ENCODE measurements at regions not wholly inside any gene's neighbourhood (a gene's known extent, or its start where the extent isn't known, plus 50 kb on each side); places are given as distances from the start of the nearest gene placed in this dataset.

- no peaks in the 10 kb centered on the region for H3K36me3 ChIP-seq (ENCODE audit: control insufficient read depth, insufficient read depth, low read length)
- intact Hi-C loops (cut with micrococcal nuclease; ENCODE audit: unreplicated experiment) (no loop called here), in situ Hi-C loops (cut with HindIII; ENCODE audit: low pct_unique_long_range_greater_than_20kb, low sequenced_read_pairs) (no loop called here)
- no peaks in the 10 kb centered on the region for H3K4me1 ChIP-seq (ENCODE audit: control insufficient read depth, insufficient read depth, low read length)
- no peaks in the 10 kb centered on the region for H3K9me3 ChIP-seq (ENCODE audit: control insufficient read depth, insufficient read depth, low read depth, low read length)
- DNase-seq (ENCODE audit: low read depth, low spot score), result no peak
- no peak overlapping the region for H3K4me3 ChIP-seq (ENCODE audit: low read depth in 2 of 2, low read length in 2 of 2)
- ChIA-PET POLR2A (no interaction called here), CTCF (no interaction called here)
- ATAC-seq, result no peak
- no TSS peak for BruUV-seq (replicated peaks)
- peaks cover 21% of the 10 kb centered on the region for H3K27me3 ChIP-seq (ENCODE audit: control insufficient read depth, insufficient read depth, low read length)
- H3K27ac ChIP-seq (ENCODE audit: low read length), result no peak overlapping the region
- no peak for TF ChIP-seq SIN3A (IDR thresholded peaks at IDR 0.05; ENCODE audit: borderline replicate concordance, insufficient read depth, low read depth, low read length)
- TF ChIP-seq TCF7L2 (IDR thresholded peaks at IDR 0.05; ENCODE audit: low read depth, low read length), result no peak
- TF ChIP-seq CTCF (IDR thresholded peaks at IDR 0.05), result no peak
- TF ChIP-seq POLR2AphosphoS5 (IDR thresholded peaks at IDR 0.05; ENCODE audit: low read depth, low read length), result no peak
- TF ChIP-seq REST (IDR thresholded peaks at IDR 0.05; ENCODE audit: insufficient read depth in 1 of 2, low read depth in 2 of 2, low read length in 1 of 2), result no peak
Measured at GRCh38 chr11:116589402-116589801, 183.4 kb downstream of the BUD13 start.

- TF ChIP-seq POLR2AphosphoS5 (IDR thresholded peaks at IDR 0.05; ENCODE audit: low read depth, low read length) (no peak), TCF7L2 (IDR thresholded peaks at IDR 0.05; ENCODE audit: low read depth, low read length) (no peak), SIN3A (IDR thresholded peaks at IDR 0.05; ENCODE audit: borderline replicate concordance, insufficient read depth, low read depth, low read length) (no peak), REST (IDR thresholded peaks at IDR 0.05; ENCODE audit: insufficient read depth in 1 of 2, low read depth in 2 of 2, low read length in 1 of 2) (no peak)
- no TSS peak for BruUV-seq (replicated peaks)
- ChIA-PET CTCF (no interaction called here), POLR2A (no interaction called here)
- H3K9me3 ChIP-seq (ENCODE audit: control insufficient read depth, insufficient read depth, low read depth, low read length), result no peaks in the 10 kb centered on the region
- DNase-seq (ENCODE audit: low read depth, low spot score) (no peak), ATAC-seq (no peak)
- H3K27ac ChIP-seq (ENCODE audit: low read length), result no peak overlapping the region
- intact Hi-C loops (cut with micrococcal nuclease; ENCODE audit: unreplicated experiment), result no loop called here
- in situ Hi-C loops (cut with HindIII; ENCODE audit: low pct_unique_long_range_greater_than_20kb, low sequenced_read_pairs), result no loop called here
- H3K4me1 ChIP-seq (ENCODE audit: control insufficient read depth, insufficient read depth, low read length), result no peaks in the 10 kb centered on the region
- peaks cover 18% of the 10 kb centered on the region for H3K27me3 ChIP-seq (ENCODE audit: control insufficient read depth, insufficient read depth, low read length)
- no peaks in the 10 kb centered on the region for H3K36me3 ChIP-seq (ENCODE audit: control insufficient read depth, insufficient read depth, low read length)
- no peak overlapping the region for H3K4me3 ChIP-seq (ENCODE audit: low read depth in 2 of 2, low read length in 2 of 2)
Measured at GRCh38 chr11:116586392-116586791, 186.4 kb downstream of the BUD13 start.
